Chondrocyte (in vitro differentiated cells): ENCODE measurements at regions not wholly inside any gene's neighbourhood (a gene's known extent, or its start where the extent isn't known, plus 50 kb on each side); places are given as distances from the start of the nearest gene placed in this dataset.
"Not testable (repeated sequence)": the region's sequence is repeated elsewhere in the genome, so short reads cannot be mapped to it uniquely, and the experiment has no call there.

Source experiments
- DNase-seq: peaks from one replicate; pipeline ENCODE4 v3.0.0; 2021; ENCODE audit warnings: mixed read lengths, low spot score
- H3K27ac Mint-ChIP-seq: one replicate; pipeline ENCODE4 v1.8.0; 2021; ENCODE audit warnings: mild to moderate bottlenecking, moderate library complexity, mixed read lengths; ENCODE audit not compliant: unreplicated experiment
- H3K27me3 Mint-ChIP-seq: 2 replicates; pipeline ENCODE4 v1.8.0; 2021; ENCODE audit warnings: low read depth, mixed read lengths
- H3K36me3 Mint-ChIP-seq: 2 replicates; pipeline ENCODE4 v1.8.0; 2021; ENCODE audit warnings: low read depth, mixed read lengths
- H3K4me1 Mint-ChIP-seq: 2 replicates; pipeline ENCODE4 v1.8.0; 2021; ENCODE audit warnings: low read depth, mild to moderate bottlenecking, mixed read lengths
- H3K4me3 Mint-ChIP-seq: one replicate; pipeline ENCODE4 v1.8.0; 2021; ENCODE audit warnings: mild to moderate bottlenecking, moderate library complexity, mixed read lengths; ENCODE audit not compliant: unreplicated experiment
- H3K9me3 Mint-ChIP-seq: 2 replicates; pipeline ENCODE4 v1.8.0; 2021; ENCODE audit warnings: low read depth, mixed read lengths
- TF ChIP-seq, protein P1 (sequence below): fragments of 200-600 bp; sonication (generic); IDR thresholded peaks from 2 replicates; pipeline ENCODE4 v1.5.0; 2021; ENCODE audit warnings: antibody characterized with exemption, mild to moderate bottlenecking, moderate library complexity

DNA sequence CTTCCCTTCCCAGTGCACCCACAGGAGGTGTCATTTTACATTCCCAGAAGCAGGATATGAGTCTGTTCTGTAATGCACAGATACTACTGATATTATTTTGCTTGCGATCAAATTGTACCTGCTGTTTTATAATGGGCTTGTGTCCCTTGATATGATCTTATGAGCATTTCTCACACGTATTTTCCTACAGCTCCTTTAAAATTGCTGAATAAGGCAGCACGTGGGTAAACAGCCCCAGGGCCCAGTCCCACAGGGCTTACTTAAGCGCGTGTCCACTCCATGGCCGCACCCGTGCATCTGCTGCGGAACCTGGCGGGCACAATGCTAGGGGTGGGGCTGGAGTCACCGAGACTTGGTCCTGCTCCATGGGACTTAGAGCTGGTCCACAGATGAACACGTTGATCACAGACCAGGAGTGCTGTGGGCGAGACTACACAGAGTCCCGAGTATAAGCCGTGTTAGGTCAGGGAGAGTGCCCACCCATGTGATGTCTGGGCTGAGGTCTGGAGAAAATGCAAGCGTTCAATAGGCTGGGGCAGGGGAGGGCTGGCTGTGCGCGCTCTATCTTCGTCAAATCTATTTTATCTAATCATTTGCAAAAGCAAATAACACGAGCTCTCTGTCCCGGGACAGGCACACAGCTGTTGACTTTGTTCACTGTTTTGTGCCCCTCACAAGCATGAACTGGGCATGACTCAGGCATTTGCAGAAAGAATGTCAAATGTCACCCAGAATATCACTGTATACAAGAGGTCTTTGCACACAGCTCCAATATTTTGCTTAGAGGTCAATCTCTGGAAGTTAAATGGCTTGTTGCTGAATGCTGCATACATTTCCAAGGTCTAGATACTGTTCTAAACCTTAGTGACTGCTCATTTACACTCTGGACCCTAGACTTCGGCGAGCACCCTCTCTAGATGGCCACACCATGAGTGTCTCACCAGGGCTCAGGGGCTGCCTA lies 119.3 kb downstream of the CRYAA start:
- H3K27me3 Mint-ChIP-seq: no peaks in the 10 kb centered on the region
- H3K27ac Mint-ChIP-seq: no peak overlapping the region
- TF ChIP-seq, protein P1, sequence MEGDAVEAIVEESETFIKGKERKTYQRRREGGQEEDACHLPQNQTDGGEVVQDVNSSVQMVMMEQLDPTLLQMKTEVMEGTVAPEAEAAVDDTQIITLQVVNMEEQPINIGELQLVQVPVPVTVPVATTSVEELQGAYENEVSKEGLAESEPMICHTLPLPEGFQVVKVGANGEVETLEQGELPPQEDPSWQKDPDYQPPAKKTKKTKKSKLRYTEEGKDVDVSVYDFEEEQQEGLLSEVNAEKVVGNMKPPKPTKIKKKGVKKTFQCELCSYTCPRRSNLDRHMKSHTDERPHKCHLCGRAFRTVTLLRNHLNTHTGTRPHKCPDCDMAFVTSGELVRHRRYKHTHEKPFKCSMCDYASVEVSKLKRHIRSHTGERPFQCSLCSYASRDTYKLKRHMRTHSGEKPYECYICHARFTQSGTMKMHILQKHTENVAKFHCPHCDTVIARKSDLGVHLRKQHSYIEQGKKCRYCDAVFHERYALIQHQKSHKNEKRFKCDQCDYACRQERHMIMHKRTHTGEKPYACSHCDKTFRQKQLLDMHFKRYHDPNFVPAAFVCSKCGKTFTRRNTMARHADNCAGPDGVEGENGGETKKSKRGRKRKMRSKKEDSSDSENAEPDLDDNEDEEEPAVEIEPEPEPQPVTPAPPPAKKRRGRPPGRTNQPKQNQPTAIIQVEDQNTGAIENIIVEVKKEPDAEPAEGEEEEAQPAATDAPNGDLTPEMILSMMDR: no peak
- DNase-seq: peak; percentile 75
- peaks cover 4% of the 10 kb centered on the region for H3K9me3 Mint-ChIP-seq
- H3K4me1 Mint-ChIP-seq: peaks cover 13% of the 10 kb centered on the region
- H3K4me3 Mint-ChIP-seq: no peak overlapping the region
- no peaks in the 10 kb centered on the region for H3K36me3 Mint-ChIP-seq

DNA sequence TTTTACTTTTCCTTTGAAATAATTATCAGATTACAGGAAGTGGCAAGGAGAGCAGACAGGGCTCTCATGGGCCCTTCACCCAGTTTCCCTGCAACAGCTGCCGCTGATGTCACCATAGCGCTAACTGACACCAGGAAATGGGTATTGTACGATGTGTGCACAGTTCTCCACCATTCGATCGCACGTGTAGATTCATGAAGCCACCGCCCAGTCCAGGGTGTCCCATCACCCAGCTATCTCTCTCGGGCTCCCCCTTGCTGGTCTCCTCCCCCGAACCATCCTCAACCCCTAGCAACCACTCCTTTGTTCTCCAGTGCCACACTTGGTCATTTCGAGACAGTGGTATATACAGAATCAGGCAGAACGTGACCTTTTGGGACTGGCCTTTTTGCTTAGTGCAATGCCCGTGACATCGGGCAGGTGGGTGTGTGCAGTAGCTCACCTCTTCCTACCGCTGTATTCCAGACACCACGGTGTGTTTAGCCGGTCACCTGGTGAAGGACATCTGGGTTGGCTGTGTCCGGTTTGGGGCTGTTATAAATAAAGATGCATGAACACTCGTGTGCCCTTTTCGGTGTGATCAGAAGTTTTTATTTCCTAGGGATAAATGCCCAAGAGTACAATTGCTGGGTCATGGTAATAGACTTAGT lies 118.4 kb downstream of the CRYAA start:
- peaks cover 13% of the 10 kb centered on the region for H3K4me1 Mint-ChIP-seq
- H3K36me3 Mint-ChIP-seq: no peaks in the 10 kb centered on the region
- no peaks in the 10 kb centered on the region for H3K27me3 Mint-ChIP-seq
- no peak overlapping the region for H3K4me3 Mint-ChIP-seq
- no peak overlapping the region for H3K27ac Mint-ChIP-seq
- TF ChIP-seq, protein P1: no peak
- H3K9me3 Mint-ChIP-seq: peaks cover 4% of the 10 kb centered on the region
- peak; percentile 51 for DNase-seq

DNA sequence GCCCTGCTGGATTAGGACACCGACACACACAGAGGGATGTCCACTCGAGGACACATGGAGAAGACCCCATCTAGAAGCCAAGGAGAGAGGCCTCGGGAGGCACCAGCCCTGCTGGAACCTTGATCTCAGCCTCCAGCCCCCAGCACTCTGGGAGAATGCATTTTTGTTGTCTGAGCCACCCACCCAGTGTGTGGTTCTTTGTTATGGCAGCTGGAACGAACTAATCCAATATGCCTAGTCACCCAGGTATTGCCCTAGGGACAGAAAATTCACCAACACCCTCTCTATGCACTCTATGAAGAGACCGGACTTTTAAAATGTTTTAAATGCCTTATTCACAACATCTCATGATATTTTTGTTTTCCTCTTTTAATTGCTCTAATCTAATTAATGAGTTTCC lies 117.4 kb downstream of the CRYAA start:
- Mint-ChIP-seq H3K4me3 (no peak overlapping the region), H3K27ac (no peak overlapping the region)

DNA sequence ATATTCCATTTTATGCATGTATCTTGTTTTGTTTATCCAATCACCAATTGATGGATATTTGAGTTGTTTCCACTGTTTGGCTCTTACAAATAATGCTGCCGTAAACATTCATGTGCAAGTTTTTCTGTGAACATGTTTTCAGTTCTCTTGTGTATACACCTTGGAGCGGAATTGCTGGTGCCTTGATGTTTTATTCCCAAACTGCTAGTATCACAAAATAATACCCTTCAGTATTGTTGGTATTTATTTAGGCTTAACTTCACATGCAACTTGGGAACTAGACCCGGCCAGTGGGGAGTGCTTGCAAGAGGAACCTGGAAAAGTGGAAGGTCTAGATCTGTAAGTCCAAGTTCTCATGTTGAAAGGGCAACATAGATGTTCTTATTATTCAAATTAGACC lies 115.9 kb downstream of the CRYAA start:
- TF ChIP-seq, protein P1: no peak
- no peak overlapping the region for H3K4me3 Mint-ChIP-seq
- no peak overlapping the region for H3K27ac Mint-ChIP-seq

More for the DNA sequence above, 117.4 kb downstream of the CRYAA start:
- no peaks in the 10 kb centered on the region for H3K27me3 Mint-ChIP-seq
- H3K36me3 Mint-ChIP-seq: no peaks in the 10 kb centered on the region
- no peak for DNase-seq
- H3K9me3 Mint-ChIP-seq: peaks cover 4% of the 10 kb centered on the region
- peaks cover 13% of the 10 kb centered on the region for H3K4me1 Mint-ChIP-seq
- TF ChIP-seq, protein P1: no peak

DNA sequence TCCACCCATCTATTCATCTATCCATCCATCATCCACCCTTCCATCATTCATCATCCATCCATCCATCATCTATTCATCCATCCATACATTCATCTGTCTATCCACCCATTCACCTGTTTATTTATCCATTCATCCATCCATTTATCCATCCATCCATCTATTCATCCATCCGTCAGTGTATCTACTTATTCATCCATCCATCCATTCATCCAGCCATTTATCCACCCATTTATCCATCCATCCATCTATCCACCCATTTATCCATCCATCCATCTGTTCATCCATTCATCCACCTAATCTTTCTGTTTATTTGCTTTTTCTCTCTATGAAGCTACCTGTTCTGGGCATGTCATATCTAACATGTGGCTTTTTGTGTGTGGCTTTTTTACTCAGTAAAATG lies 115.4 kb downstream of the CRYAA start:
- Mint-ChIP-seq H3K27me3 (peaks cover under 1% of the 10 kb centered on the region), H3K4me3 (no peak overlapping the region), H3K9me3 (peaks cover under 1% of the 10 kb centered on the region), H3K27ac (no peak overlapping the region), H3K36me3 (no peaks in the 10 kb centered on the region), H3K4me1 (peaks cover 13% of the 10 kb centered on the region)
- TF ChIP-seq, protein P1: no peak
- no peak for DNase-seq

More for the DNA sequence above, 115.9 kb downstream of the CRYAA start:
- Mint-ChIP-seq H3K9me3 (peaks cover 4% of the 10 kb centered on the region), H3K27me3 (no peaks in the 10 kb centered on the region), H3K4me1 (peaks cover 13% of the 10 kb centered on the region), H3K36me3 (no peaks in the 10 kb centered on the region)
- DNase-seq: no peak

DNA sequence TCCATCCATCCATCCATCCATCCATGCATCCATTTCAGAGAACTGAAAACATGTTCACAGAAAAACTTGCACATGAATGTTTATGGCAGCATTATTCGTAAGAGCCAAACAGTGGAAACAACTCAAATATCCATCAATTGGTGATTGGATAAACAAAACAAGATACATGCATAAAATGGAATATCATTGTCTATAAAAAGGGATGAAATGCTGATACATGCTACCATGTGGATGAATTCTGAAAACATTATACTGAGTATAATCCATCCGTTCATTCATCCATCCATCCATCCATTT lies 115.1 kb downstream of the CRYAA start:
- not testable (repeated sequence) for H3K4me3 Mint-ChIP-seq, H3K9me3 Mint-ChIP-seq, DNase-seq, H3K27me3 Mint-ChIP-seq, H3K27ac Mint-ChIP-seq, H3K36me3 Mint-ChIP-seq
- peaks cover 13% of the 10 kb centered on the region for H3K4me1 Mint-ChIP-seq
